Suppressor macrophage (primary cell): ENCODE measurements at regions not wholly inside any gene's neighbourhood (a gene's known extent, or its start where the extent isn't known, plus 50 kb on each side); places are given as distances from the start of the nearest gene placed in this dataset.
"Not testable (repeated sequence)": the region's sequence is repeated elsewhere in the genome, so short reads cannot be mapped to it uniquely, and the experiment has no call there.

ENCODE experiments used
- DNase-seq, 4 experiments: peaks; one replicate each; pipeline ENCODE4 v3.0.0-alpha.2; 2020 to 2022

DNA sequence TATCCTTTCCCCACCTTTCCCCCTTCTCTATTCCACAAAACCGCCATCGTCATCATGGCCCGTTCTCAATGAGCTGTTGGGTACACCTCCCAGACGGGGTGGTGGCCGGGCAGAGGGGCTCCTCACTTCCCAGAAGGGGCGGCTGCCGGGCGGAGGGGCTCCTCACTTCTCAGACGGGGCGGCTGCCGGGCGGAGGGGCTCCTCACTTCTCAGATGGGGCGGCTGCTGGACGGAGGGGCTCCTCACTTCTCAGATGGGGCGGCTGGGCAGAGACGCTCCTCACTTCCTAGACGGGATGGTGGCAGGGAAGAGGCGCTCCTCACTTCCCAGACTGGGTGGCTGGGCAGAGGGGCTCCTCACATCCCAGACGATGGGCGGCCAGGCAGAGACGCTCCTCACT, 135.3 kb upstream of the GALNT2 start:
- DNase-seq: not testable (repeated sequence)

DNA sequence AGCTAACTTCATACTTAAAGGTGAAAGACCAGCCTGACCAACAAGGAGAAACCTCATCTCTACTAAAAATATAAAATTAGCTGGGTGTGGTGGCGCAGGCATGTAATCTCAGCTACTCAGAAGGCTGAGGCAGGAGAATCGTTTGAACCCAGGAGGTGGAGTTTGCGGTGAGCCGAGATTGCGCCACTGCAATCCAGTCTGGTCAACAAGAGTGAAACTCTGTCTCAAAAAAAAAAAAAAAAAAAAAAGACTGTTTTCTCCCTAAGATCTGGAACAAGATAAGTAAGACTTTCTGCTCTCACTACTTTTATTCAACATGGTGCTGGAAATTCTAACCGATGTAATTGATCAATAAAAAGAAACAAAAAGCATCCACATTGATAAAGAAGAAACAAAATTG, 131.9 kb upstream of the GALNT2 start:
- DNase-seq: not testable (repeated sequence)

DNA sequence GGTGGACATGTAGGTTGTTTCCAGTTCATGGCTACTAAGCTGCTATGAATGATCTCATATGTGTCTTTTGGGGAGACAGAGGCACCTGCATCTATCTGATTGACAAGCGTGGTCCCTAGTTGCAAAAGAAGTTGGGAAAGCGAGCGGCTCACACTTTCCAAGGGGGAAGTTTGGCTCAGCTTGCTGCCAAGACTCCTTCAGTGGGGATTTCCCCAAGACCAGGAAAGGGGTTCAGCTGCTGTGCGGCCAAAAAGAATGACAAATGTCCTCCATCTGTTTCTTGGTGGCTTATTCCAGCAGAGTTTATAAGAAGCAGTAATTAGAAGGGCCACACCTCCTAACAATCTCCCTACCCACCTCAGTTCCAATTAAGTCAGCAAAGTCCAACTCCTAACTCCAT, 128.5 kb upstream of the GALNT2 start:
- DNase-seq: peak in 3 of 4 experiments; percentile 6 to 34 (median 17)

DNA sequence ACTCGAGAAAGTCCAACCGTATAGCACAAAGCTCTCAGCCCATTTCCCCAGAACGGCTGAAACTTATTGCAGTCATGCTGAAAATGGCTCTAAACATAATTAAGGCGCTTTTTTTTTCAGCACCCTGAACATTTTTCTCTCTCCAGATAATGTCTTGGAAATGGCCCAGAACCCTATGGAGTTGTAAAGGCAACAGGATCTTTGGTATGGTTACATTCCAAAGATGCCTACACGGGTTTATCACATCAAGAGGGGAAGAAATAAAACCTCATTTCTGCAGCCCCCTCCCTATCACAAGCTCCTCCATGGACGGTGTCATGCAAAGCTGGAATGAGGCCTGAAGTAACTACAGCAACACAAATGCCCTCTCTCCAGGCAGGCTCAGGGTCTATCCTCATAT, 126.4 kb upstream of the GALNT2 start:
- no peak for DNase-seq

DNA sequence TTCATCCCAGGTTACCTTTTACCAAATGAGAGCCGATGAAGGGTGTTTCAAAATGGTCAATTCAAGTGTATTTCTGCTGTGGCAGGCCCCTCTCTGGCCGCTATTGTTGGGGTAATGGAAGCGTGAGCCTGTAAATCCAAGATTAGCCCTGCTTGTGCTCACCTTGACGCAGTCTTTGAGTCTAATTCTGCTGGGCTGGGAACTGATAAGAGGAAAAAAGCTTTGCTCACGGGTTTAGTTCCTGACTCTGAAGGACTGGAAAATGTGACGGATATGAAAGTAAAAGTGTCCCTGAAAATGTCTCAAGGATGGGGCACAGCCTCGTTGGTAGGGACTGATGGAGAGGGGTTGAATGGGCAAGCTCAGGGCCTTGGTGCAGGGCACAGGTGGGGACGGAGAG, 125.9 kb upstream of the GALNT2 start:
- no peak for DNase-seq

DNA sequence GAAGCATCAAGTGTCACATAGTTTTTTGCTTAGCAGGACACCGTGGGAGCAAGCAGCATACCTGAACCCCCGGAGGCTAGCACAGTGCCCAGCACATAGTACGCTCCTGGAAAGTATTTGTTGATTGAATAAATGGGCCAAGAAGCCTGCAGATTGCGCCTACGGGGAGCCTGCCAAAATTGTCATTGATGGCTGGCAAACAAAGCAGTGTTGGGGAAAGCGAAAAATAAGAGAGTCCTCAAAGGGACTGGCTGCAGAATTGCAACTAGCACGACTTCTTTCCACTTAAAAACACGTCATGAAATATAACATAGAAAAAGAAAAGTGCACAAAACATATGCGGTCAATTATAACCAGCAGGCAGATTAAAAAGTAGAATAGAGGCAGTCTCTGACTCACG, 125.2 kb upstream of the GALNT2 start:
- no peak for DNase-seq

DNA sequence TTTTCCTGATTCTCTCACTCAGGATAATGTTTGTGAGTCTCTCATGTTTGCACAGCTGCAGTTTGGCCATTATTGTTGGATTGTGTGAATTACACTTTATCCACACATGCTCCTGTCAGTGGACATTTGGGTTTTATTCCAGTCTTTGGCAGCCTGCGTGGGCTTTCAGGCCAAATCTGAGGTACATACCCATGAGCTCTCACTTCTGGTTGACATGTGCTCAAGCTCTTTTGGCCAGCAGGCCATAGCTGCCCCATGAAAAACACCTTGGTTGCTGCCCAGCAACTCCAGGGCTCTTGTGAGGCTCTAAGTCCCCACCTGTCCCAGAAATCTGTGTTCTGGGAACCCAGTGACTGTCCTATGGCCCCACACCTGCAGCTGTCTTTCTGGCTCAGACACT, 124.5 kb upstream of the GALNT2 start:
- no peak for DNase-seq

DNA sequence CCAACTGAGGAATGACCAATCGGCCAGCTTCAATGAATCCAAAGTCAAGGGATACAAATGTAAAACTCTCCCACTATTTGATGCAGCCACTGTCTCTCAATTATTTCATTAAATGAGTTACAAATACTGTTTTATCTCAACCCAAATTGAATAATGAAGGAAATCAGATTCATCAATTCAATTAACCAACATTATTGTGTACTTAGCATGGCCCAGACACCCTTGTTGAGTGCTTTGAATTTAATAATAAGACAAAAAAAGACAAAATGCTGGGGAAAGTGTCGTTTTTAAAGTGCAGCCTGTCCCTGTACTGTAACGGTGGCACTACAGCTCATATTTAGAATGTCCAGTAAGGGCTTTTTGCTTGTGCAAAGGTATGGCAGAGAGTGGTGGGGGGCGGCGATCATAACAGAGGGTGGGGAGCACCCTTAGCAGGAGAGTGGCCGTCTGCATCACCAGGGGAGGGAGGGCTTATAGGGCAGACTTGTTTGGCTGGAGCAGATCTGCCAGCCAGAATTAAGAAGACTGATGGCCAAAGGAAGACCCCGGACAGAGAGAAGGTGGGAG, 123.8 kb upstream of the GALNT2 start:
- DNase-seq: no peak

DNA sequence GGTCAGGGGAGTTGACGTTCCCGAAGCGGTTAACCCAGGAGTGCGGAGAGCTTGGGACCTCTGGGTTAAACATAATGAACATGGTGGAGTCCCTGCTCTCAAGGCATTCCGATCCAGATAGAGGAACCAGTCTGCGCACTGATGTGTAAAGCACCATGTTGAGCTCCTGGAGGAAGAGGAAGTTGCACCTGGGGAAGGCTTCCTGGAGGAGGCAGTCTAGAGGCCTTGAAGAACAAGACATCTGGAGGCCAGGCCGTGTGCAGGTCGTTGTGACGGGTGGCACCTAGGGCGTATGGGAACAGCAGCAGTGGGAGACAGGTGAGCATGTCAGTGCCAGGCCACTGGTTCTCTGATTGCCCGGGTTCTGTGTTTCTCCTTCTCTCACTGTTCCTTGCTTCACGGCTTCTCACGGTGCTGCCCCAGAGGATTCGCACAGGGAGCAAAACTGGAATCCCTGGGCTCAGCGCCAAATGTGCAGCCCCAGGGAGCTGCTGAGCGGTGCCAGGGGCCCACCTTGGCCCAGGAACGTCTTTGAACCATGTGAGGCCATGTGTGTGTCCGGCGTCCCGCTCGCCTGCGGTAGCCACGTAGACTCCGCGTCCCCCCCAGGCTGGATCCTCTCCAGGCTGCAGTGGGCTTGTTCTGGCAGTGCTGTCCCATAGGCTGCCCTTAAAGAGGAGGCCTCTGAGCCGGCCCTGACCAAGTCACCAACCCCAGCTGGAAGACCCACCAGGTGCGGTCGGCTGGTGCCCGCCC, 122.9 kb upstream of the GALNT2 start:
- no peak for DNase-seq

DNA sequence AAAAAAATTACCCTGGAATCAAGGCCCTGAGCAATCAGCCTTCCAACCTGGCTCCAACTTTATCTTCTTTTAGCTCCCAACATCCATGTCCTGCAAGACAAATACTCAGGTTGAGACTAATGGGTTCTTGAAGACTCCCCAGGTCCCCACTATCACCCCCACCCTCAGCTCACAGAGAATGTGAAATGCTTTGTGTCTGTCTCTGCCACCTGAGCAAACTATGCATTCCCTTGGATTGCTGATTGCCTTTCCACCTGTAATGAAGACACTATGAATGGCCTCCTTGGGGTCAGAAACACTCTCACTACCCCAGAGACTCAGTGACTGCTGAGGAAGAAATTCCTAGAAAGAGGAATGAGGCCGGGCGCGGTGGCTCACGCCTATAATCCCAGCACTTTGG, 121.2 kb upstream of the GALNT2 start:
- no peak for DNase-seq

DNA sequence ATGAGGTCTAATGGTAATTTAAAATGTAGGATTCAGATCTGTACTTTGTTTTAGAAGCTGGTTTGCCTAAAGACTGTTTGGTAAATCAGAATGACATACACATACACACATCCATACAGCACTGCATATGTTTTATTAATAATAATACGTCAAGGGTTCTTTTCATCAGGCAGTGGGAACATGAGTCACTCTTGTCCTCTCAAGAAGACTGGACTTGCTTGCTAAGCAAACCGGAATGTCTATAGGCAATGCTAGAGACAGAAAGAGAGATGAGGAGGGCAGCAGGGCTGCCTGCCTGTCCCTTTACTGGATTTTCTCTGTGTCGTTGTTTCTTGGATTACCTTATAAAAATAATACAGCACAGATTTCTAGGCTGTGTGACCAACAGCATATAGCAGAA, 119.1 kb upstream of the GALNT2 start:
- DNase-seq: no peak

DNA sequence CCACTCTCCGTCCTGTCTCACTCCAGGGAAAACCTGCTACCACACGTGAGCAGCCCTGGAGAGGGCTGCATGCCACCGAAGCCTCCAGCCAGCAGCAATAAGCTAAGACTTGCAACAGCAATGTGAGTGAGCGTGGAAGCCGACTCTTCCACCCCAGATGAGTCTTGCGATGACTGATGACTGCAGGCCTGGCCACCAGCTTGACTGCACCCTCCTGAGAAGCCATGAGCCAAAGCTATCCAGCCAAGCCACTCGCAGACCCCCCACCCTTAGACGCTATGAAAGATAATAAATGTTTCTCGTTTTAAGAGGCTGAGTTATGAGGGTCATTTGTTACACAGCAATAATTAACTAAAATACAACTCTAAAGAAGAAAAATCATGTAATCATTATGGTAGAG, 118.6 kb upstream of the GALNT2 start:
- DNase-seq: no peak

DNA sequence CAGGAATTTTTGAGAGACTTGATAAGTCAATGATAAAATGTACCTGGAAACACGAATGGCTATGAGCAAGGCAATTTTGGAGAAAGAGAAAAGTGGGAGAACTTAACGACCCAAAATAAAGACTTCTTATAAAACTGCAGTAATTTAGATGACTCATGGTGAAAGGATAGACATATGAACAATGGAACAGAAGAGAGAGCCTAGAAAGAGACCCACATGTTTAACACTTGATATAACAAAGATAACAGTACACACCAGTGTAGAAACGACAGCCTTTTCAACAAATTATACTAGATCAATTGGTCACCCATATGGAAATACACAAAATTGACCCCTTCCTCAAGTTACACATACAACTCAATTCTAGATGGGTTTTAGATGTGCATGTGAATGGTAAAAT, 117.5 kb upstream of the GALNT2 start:
- DNase-seq: no peak

DNA sequence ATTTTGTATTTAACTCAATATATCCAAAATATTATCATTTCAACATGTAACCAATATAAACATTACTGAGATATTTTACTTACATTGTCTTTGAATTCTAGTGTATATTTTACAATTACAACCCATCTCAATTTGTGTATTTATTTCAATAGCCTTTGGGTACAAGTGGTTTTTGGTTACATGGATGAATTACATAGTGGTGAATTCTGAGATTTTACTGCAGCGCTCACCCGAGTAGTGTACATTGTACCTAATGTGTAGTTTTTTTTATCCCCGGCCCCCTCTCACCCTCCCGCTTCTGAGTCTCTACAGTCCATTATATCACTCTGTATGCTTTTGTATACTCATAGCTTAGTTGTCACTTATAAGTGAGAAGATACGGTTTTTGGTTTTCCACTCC, 117.0 kb upstream of the GALNT2 start:
- no peak for DNase-seq

DNA sequence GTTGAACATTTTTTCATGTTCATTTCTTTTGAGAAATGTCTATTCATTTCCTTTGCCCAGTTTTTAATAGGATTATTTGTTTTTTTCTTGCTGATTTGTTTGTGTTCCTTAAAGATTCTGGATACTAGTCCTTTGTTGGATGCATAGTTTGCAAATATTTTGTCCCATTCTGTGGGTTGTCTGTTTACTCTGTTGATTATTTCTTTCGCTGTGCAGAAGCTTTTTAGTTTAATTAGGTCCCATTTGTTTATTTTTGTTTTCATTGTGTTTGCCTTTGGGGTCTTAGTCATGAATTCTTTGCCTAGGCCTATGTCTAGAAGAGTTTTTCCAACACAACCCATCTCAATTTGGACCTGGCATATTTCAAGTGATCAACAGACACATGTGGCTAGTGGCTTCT, 116.1 kb upstream of the GALNT2 start:
- DNase-seq: no peak

DNA sequence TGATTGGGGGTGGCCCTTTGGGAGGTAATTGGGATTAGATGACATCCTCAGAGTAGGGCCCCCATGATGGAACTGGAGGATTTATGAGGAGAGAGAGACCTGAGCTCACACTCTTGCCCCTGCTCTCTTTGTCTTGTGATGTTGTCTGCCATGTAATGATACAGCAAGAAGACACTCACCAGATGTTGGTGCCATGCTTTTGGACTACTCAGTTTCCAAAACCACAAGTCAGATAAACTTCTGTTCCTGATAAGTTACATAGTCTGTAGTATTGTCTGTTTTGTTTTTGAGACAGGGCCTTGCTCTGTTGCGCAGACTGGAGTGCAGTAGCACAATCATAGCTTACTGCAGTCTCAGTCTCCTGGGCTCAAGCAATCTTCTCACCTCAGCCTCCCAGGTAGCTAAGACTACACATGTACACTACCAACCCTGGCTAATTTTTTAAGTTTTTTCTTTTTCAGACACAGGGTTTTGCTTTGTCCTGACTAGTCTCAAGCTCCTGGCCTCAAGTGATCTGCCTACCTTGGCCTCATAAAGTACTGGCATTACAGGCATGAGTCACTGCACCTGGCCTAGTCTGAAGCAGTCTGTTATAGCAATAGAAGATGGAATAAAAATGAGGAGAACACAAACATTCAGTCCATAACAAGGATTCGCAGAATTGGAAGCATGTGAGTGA, 115.0 kb upstream of the GALNT2 start:
- no peak for DNase-seq

DNA sequence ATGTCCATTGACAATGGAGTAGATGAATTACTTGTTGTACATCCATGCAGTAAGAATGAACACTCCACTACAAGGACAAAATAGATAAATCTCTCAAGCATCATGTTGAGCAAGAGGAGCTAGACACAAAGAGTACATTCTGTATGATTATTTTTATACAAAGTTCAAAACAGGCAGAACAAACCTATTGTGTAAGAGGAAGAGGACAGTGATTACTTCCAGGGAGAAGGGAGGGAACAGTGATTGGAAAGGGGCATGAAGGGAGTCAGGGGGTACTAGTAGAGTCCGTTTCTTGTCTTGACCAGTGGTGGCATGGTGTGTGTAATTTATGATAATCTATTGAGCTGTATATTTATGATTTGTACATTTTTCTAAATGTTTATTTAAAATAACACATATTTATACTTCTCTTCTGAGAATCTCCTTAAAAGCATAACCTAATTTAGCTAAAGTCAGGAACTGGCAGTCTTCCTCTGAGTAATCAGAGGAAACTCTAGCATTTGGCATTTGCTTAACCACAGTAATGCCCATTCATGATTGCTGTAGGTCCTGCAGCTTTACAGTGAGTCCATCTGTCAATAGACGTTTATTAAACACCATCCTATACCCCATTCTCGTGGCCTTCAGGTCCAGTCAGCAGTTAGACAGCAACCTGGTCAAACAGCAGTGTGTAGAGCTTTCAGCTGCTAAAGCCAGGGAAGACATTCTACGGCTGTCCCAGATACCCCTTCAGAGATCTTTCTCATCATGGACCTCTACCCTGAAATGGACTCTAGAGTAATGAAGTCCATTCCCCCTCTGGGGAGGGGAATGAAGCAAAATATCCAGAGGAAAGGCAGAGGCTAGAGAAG, 114.1 kb upstream of the GALNT2 start:
- no peak for DNase-seq

DNA sequence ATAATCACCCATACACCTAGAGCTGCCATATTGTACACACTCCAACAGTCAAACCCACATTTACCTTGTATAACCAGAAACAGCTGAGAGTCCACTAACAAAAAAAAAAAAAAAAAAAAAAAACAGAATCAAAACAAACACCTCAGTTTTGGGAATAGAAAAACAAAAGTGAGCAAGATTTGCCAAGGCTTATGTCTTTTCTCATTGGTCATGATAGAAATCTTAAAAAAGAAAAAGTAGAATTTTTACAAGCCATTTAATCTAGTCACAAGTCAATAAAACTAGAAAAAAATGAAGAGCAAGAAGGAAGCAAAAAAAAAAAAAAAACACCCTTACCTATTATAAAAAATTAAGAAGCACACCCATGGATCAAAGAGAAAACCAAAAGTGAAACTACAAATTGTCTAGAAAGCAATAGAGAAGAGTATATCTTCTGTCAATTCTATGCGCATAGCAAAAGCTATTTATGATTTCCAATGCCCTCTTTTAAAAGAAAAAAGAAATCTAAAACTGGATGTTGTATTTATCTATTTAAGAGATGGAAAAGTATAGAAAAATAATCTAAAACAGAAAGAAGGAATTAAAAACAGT, 113.2 kb upstream of the GALNT2 start:
- DNase-seq: no peak

DNA sequence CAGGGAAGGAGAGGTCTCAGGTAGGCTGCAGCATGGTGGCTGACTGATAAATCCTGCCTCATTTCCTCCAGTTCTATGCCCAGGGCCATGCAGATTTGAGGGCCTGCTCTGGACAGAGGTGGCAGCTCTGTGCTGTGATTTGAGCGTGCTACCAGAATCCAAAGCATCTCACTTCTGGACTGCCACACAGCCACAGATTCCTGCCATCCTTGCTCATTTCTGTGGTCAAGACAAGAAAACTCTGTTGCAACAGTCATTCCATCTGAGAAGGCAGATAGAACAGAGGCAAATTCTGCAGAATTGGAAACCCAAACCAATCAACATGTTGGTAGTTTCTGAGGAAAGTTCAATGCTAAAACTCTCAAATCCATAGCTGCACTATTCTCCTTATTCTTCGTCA, 102.8 kb upstream of the GALNT2 start:
- DNase-seq: no peak

DNA sequence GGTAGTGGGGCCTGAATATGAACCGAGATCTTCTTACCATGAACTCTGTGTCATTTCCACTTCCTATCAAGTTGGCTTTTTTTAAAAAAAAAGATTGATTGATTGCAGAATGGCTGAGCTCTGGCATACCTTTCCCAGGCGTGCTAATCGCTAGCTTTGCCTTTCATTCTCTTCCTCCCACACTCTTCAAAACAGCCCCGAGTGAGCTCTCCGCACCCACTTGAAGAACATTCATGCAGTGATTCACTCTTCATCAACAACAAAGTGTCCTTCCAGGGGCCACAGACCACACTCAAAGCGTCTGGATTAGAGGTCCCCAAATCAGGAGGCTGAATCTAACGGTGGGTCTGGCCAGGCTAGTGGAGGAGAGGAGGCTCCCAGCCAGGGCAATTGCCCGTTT, 96.3 kb upstream of the GALNT2 start:
- no peak for DNase-seq

DNA sequence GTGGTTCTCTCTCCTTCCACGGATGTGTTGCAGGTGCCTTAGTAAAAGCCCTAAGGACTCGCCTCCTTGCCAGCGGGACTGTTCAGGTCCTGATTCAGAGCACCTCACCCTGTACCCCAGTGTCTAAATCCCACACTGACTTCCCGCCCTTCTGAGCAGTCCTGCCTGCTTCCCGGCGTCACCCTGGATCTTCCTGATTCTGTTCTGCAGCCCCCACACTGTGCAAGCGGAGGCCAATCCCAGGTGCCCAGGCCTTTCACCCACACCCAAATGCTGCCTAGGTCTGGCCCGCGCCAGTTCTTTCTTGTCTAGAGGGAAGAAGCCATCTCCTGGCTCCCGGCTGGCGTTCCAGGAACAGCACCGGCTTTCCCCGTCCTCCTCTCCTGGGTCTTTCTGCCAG, 95.9 kb upstream of the GALNT2 start:
- DNase-seq: no peak

DNA sequence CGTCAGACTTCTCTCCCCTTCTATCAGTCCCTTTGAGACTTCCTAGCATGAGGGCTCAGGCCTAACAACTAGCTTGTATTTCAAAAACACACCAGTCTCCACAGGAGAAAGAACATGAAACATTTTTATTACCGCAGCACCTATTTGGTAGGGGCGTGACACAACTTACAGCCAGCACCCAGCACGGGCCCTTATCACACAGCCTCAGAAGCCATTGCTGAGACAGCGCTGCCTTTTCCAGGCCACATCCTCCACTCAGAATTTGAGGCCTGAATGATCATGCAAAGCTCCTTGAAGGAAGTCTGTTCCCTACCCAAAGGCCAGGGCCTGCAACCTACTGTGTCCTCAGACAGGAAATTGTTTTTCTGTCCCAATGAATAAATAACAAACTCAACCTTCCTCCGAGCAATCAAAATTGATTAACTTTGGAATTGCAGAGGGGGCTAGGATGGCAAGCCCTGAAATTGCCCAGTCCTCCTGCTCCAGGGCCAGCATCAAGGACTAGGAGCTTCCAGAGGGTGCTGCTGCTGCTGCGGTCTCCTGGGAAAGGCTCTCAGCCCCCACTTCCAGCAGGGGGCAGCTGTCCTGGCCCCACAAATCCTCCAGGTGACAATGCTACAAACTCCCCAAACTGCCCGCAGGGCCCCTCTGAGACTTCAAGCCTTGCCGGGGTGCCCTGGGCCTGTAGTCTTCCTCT, 94.3 kb upstream of the GALNT2 start:
- peak in 3 of 4 experiments; percentile 8 to 38 (median 38) for DNase-seq
